Small intestine (tissue), 7 donors: ENCODE measurements at regions not wholly inside any gene's neighbourhood (a gene's known extent, or its start where the extent isn't known, plus 50 kb on each side); places are given as distances from the start of the nearest gene placed in this dataset.

Source experiments
- DNase-seq, 2 donors: peaks; one replicate each; pipeline versions ENCODE4 v3.0.0 to v3.0.0-alpha.2; 2013
- FAIRE-seq: peaks from 2 replicates; lab custom pipeline; 2012; peaks lifted over from hg19 to GRCh38; lab: Jason Lieb, UNC
- H3K27ac ChIP-seq, 3 donors: one replicate each; pipeline ENCODE4 v1.5.1; 2013; ENCODE audit warnings: low read length in 2 of 3, mild to moderate bottlenecking in 2 of 3, control low read depth in 1 of 3, inconsistent platforms in 1 of 3, low read depth in 1 of 3, moderate library complexity in 1 of 3
- H3K27me3 ChIP-seq, 3 donors: one replicate each; pipeline ENCODE4 v1.6.1; 2013; ENCODE audit warnings: low read length in 3 of 3, inconsistent platforms in 1 of 3; ENCODE audit not compliant: control insufficient read depth in 3 of 3, insufficient read depth in 3 of 3
- H3K36me3 ChIP-seq, 3 donors: one replicate each; pipeline ENCODE4 v1.6.1; 2013; ENCODE audit warnings: low read length in 3 of 3, inconsistent platforms in 1 of 3, low read depth in 1 of 3, mild to moderate bottlenecking in 1 of 3, moderate library complexity in 1 of 3; ENCODE audit not compliant: control insufficient read depth in 3 of 3, insufficient read depth in 2 of 3
- H3K4me1 ChIP-seq, 3 donors: one replicate each; pipeline ENCODE4 v1.6.1; 2013; ENCODE audit warnings: low read length in 2 of 3, inconsistent platforms in 1 of 3, low read depth in 1 of 3, mild to moderate bottlenecking in 1 of 3, moderate library complexity in 1 of 3; ENCODE audit not compliant: control insufficient read depth in 3 of 3, insufficient read depth in 2 of 3
- H3K4me3 ChIP-seq, 3 donors: one replicate each; pipeline ENCODE4 v1.5.1; 2013; ENCODE audit warnings: low read length in 3 of 3, control low read depth in 1 of 3, inconsistent platforms in 1 of 3, low read depth in 1 of 3, mild to moderate bottlenecking in 1 of 3, moderate library complexity in 1 of 3
- H3K9me3 ChIP-seq, 2 donors: one replicate each; pipeline ENCODE4 v1.6.1; 2013; ENCODE audit warnings: low read depth in 1 of 2, low read length in 1 of 2; ENCODE audit not compliant: control insufficient read depth in 2 of 2, insufficient read depth in 1 of 2
- WGBS, 3 donors: extraction: QIAGEN DNeasy Blood & Tissue Kit; methylation state at CpG; one replicate each; pipeline ENCODE4 v1.1.7; 2013; 5-methylcytosine and 5-hydroxymethylcytosine counted together
- donor health status: healthy with polysubstance abuse.
- donor health status: control.
- donor health status: control.
- donor health status: Bipolar disorder and iron deficiency.
- donor health status: healthy.

GRCh38 chr11:71075116-71075720 lies 177.2 kb downstream of the SHANK2 start:
- Histone ChIP-seq H3K27me3 (no peaks in the 10 kb centered on the region), H3K36me3 (peaks cover 0 to 35% (median 0%) of the 10 kb centered on the region in 3 donors), H3K4me1 (no peaks in the 10 kb centered on the region), H3K27ac (no peak overlapping the region), H3K9me3 (peaks cover 0 to 22% of the 10 kb centered on the region in 2 donors), H3K4me3 (no peak overlapping the region)
- 92 to 94% (median 93%) methylated on average over 14 of the region's 14 CpGs for WGBS, 3 donors
- FAIRE-seq (no peak), DNase-seq (no peak)

- Histone ChIP-seq H3K4me3 (no peak overlapping the region), H3K36me3 (peaks cover 0 to 28% (median 0%) of the 10 kb centered on the region in 3 donors), H3K27ac (no peak overlapping the region), H3K4me1 (no peaks in the 10 kb centered on the region), H3K27me3 (no peaks in the 10 kb centered on the region), H3K9me3 (peaks cover 0 to 4% of the 10 kb centered on the region in 2 donors)
- DNase-seq (no peak), FAIRE-seq (no peak)
- WGBS, 3 donors, result 89 to 93% (median 92%) methylated on average over 13 to 15 of the region's 15 CpGs
Observed at GRCh38 chr11:71071736-71072509, 180.5 kb downstream of the SHANK2 start.

GRCh38 chr11:71070490-71071453 lies 181.6 kb downstream of the SHANK2 start:
- H3K36me3 ChIP-seq, result peaks cover 0 to 29% (median 0%) of the 10 kb centered on the region in 3 donors
- no peaks in the 10 kb centered on the region for H3K9me3 ChIP-seq
- H3K4me1 ChIP-seq, result no peaks in the 10 kb centered on the region
- no peaks in the 10 kb centered on the region for H3K27me3 ChIP-seq
- no peak overlapping the region for H3K4me3 ChIP-seq
- DNase-seq (peak in 1 of 2 donors; percentile 11), FAIRE-seq (no peak)
- H3K27ac ChIP-seq, result no peak overlapping the region
- WGBS, 3 donors, result 70 to 90% (median 89%) methylated on average over 12 of the region's 12 CpGs

GRCh38 chr11:71068963-71069362 lies 183.4 kb downstream of the SHANK2 start:
- DNase-seq (no peak), FAIRE-seq (no peak)
- Histone ChIP-seq H3K9me3 (no peaks in the 10 kb centered on the region), H3K27me3 (no peaks in the 10 kb centered on the region), H3K36me3 (peaks cover 0 to 25% (median 0%) of the 10 kb centered on the region in 3 donors), H3K4me1 (peaks cover 0 to 6% (median 0%) of the 10 kb centered on the region in 3 donors), H3K27ac (no peak overlapping the region), H3K4me3 (no peak overlapping the region)
- WGBS, 3 donors, result 100% methylated on average over 1 of the region's 1 CpG

GRCh38 chr11:71067753-71068152 lies 184.6 kb downstream of the SHANK2 start:
- no peak for FAIRE-seq
- no peaks in the 10 kb centered on the region for H3K9me3 ChIP-seq
- no peak overlapping the region for H3K27ac ChIP-seq
- H3K36me3 ChIP-seq, result peaks cover 0 to 22% (median 0%) of the 10 kb centered on the region in 3 donors
- DNase-seq, result no peak
- H3K4me3 ChIP-seq, result no peak overlapping the region
- no peaks in the 10 kb centered on the region for H3K27me3 ChIP-seq
- 92 to 98% (median 95%) methylated on average over 6 of the region's 6 CpGs for WGBS, 3 donors
- peaks cover 0 to 6% (median 0%) of the 10 kb centered on the region in 3 donors for H3K4me1 ChIP-seq

GRCh38 chr11:71066311-71066710 lies 186.1 kb downstream of the SHANK2 start:
- peaks cover 0 to 26% (median 0%) of the 10 kb centered on the region in 3 donors for H3K36me3 ChIP-seq
- FAIRE-seq, result no peak
- no peak overlapping the region for H3K4me3 ChIP-seq
- no peak for DNase-seq
- H3K9me3 ChIP-seq, result no peaks in the 10 kb centered on the region
- H3K27me3 ChIP-seq, result no peaks in the 10 kb centered on the region
- 49 to 69% (median 60%) methylated on average over 6 of the region's 6 CpGs for WGBS, 3 donors
- no peak overlapping the region for H3K27ac ChIP-seq
- peaks cover 0 to 6% (median 0%) of the 10 kb centered on the region in 3 donors for H3K4me1 ChIP-seq

GRCh38 chr11:71065841-71066240 lies 186.5 kb downstream of the SHANK2 start:
- H3K4me3 ChIP-seq, result no peak overlapping the region
- H3K9me3 ChIP-seq, result no peaks in the 10 kb centered on the region
- 52 to 94% (median 70%) methylated on average over 3 of the region's 4 CpGs for WGBS, 3 donors
- FAIRE-seq (no peak), DNase-seq (no peak)
- peaks cover 0 to 28% (median 0%) of the 10 kb centered on the region in 3 donors for H3K36me3 ChIP-seq
- H3K27me3 ChIP-seq, result no peaks in the 10 kb centered on the region
- no peak overlapping the region for H3K27ac ChIP-seq
- H3K4me1 ChIP-seq, result peaks cover 0 to 6% (median 0%) of the 10 kb centered on the region in 3 donors
